ENCODE measurements at regions not wholly inside any gene's neighbourhood (a gene's known extent, or its start where the extent isn't known, plus 50 kb on each side); places are given as distances from the start of the nearest gene placed in this dataset.

DNA sequence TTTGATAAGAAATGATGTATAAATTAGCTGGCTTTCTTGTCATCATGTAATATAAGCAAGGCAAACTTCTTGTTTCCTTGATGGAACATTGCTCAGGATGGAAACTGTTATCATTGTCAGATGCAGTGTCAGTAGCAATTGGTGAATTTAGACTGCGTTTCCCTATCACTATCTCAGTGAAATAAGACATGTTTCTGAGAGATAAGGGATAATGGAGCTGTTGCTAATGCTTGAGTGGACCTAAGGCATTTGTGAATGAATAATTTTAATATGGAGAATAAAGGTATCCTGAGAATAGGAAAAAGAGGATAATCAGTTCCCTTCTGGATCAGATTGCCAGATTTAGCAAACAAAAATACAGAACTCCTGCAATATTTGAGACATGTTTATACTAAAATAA lies 160.9 kb downstream of the HLX start:
- intact Hi-C loops (cut with micrococcal nuclease; ENCODE audit: unreplicated experiment) = no loop called here
- FAIRE-seq (no peak), ATAC-seq (no peak), DNase-seq (ENCODE audit: low spot score) (no peak)
- BruUV-seq (replicated peaks) = no TSS peak
- TF ChIP-seq HOXD1 (CRISPR knock-in tag; IDR thresholded peaks at IDR 0.05) = no peak
- TF ChIP-seq, protein P1, sequence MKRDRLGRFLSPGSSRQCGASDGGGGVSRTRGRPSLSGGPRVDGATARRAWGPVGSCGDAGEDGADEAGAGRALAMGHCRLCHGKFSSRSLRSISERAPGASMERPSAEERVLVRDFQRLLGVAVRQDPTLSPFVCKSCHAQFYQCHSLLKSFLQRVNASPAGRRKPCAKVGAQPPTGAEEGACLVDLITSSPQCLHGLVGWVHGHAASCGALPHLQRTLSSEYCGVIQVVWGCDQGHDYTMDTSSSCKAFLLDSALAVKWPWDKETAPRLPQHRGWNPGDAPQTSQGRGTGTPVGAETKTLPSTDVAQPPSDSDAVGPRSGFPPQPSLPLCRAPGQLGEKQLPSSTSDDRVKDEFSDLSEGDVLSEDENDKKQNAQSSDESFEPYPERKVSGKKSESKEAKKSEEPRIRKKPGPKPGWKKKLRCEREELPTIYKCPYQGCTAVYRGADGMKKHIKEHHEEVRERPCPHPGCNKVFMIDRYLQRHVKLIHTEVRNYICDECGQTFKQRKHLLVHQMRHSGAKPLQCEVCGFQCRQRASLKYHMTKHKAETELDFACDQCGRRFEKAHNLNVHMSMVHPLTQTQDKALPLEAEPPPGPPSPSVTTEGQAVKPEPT (CRISPR knock-in tag; IDR thresholded peaks at IDR 0.05; ENCODE audit: low read depth) = no peak
- TF ChIP-seq, protein P2, sequence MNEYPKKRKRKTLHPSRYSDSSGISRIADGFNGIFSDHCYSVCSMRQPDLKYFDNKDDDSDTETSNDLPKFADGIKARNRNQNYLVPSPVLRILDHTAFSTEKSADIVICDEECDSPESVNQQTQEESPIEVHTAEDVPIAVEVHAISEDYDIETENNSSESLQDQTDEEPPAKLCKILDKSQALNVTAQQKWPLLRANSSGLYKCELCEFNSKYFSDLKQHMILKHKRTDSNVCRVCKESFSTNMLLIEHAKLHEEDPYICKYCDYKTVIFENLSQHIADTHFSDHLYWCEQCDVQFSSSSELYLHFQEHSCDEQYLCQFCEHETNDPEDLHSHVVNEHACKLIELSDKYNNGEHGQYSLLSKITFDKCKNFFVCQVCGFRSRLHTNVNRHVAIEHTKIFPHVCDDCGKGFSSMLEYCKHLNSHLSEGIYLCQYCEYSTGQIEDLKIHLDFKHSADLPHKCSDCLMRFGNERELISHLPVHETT (CRISPR knock-in tag; conservative IDR thresholded peaks at IDR 0.05) = no peak
- no peak for TF ChIP-seq ZNF296 (CRISPR knock-in tag; conservative IDR thresholded peaks at IDR 0.05)
- no peak for TF ChIP-seq HOXA3 (CRISPR knock-in tag; IDR thresholded peaks at IDR 0.05)
- no peak for TF ChIP-seq KLF16 (CRISPR knock-in tag; IDR thresholded peaks at IDR 0.05)
- TF ChIP-seq, protein P3, sequence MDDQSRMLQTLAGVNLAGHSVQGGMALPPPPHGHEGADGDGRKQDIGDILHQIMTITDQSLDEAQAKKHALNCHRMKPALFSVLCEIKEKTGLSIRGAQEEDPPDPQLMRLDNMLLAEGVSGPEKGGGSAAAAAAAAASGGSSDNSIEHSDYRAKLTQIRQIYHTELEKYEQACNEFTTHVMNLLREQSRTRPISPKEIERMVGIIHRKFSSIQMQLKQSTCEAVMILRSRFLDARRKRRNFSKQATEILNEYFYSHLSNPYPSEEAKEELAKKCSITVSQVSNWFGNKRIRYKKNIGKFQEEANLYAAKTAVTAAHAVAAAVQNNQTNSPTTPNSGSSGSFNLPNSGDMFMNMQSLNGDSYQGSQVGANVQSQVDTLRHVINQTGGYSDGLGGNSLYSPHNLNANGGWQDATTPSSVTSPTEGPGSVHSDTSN (CRISPR knock-in tag; IDR thresholded peaks at IDR 0.05; ENCODE audit: borderline replicate concordance) = no peak
- TF ChIP-seq KLF12 (CRISPR knock-in tag; IDR thresholded peaks at IDR 0.05; ENCODE audit: borderline replicate concordance) = no peak
- no peak for TF ChIP-seq NFIB (CRISPR knock-in tag; IDR thresholded peaks at IDR 0.05; ENCODE audit: borderline replicate concordance)
- no peak for TF ChIP-seq ZNF558 (CRISPR knock-in tag; IDR thresholded peaks at IDR 0.05; ENCODE audit: borderline replicate concordance)
- no peak for TF ChIP-seq FOXP1 (IDR thresholded peaks at IDR 0.05)
- TF ChIP-seq FOXP1 (CRISPR knock-in tag; IDR thresholded peaks at IDR 0.05) = no peak
- TF ChIP-seq SCMH1 (CRISPR knock-in tag; IDR thresholded peaks at IDR 0.05; ENCODE audit: borderline replicate concordance) = no peak
- H3K79me2 ChIP-seq (ENCODE audit: insufficient read depth, low read length) = no peaks in the 10 kb centered on the region
- no peak overlapping the region for H3K27ac ChIP-seq (ENCODE audit: extremely low read length, insufficient read depth, low read length)
- in situ Hi-C loops (cut with HindIII; ENCODE audit: extremely low pct_ligation_motif_present, low pct_unique_long_range_greater_than_20kb) = no loop called here
- H2AFZ ChIP-seq (ENCODE audit: low read length) = no peak overlapping the region
- H3K4me1 ChIP-seq (ENCODE audit: insufficient read depth, low read length) = no peaks in the 10 kb centered on the region
- CTCF ChIA-PET (ENCODE audit: low intra/inter-chr PET ratio, low total read pairs) = no interaction called here
- POLR2A ChIA-PET = no interaction called here
- no peak overlapping the region for H3K4me2 ChIP-seq (ENCODE audit: low read depth, low read length)
- H3K27me3 ChIP-seq (ENCODE audit: control insufficient read depth in 1 of 2, insufficient read depth in 2 of 2, low read length in 2 of 2) = no peaks in the 10 kb centered on the region
- no peaks in the 10 kb centered on the region for H3K9me3 ChIP-seq (ENCODE audit: low read length)
- 5% methylated on average over 1 of the region's 1 CpG for whole genome bisulfite sequencing (ENCODE audit: low lambda C conversion rate)
- H4K20me1 ChIP-seq (ENCODE audit: insufficient read depth, low read length) = no peaks in the 10 kb centered on the region
- no peak overlapping the region for H3K9ac ChIP-seq (ENCODE audit: insufficient read depth, low read depth, low read length)
- no peaks in the 10 kb centered on the region for H3K36me3 ChIP-seq (replicated peaks in 1 of 2; ENCODE audit: control insufficient read depth in 1 of 2, insufficient read depth in 2 of 2, low read length in 2 of 2)
- no peak overlapping the region for H3K4me3 ChIP-seq (replicated peaks in 1 of 3; ENCODE audit: insufficient read depth in 1 of 3, low read depth in 2 of 3, low read length in 3 of 3)

All from HepG2 (cell line).